GF-D8 (cell line): ENCODE measurements at regions not wholly inside any gene's neighbourhood (a gene's known extent, or its start where the extent isn't known, plus 50 kb on each side); places are given as distances from the start of the nearest gene placed in this dataset.
"Not testable (repeated sequence)": the region's sequence is repeated elsewhere in the genome, so short reads cannot be mapped to it uniquely, and the experiment has no call there.

Experiments
- DNase-seq: peaks from one replicate; lab custom pipeline; 2025; lab: John Stamatoyannopoulos, UW

- no peak for DNase-seq
These were observed 442.7 kb downstream of the MIAT start for GRCh38 chr22:27099946-27100722.

GRCh38 chr22:27100789-27101188 is 443.4 kb downstream of the MIAT start:
- no peak for DNase-seq

GRCh38 chr22:27101288-27101687 is 443.9 kb downstream of the MIAT start:
- no peak for DNase-seq

GRCh38 chr22:27104449-27104848 is 447.1 kb downstream of the MIAT start:
- DNase-seq, result no peak

DNA sequence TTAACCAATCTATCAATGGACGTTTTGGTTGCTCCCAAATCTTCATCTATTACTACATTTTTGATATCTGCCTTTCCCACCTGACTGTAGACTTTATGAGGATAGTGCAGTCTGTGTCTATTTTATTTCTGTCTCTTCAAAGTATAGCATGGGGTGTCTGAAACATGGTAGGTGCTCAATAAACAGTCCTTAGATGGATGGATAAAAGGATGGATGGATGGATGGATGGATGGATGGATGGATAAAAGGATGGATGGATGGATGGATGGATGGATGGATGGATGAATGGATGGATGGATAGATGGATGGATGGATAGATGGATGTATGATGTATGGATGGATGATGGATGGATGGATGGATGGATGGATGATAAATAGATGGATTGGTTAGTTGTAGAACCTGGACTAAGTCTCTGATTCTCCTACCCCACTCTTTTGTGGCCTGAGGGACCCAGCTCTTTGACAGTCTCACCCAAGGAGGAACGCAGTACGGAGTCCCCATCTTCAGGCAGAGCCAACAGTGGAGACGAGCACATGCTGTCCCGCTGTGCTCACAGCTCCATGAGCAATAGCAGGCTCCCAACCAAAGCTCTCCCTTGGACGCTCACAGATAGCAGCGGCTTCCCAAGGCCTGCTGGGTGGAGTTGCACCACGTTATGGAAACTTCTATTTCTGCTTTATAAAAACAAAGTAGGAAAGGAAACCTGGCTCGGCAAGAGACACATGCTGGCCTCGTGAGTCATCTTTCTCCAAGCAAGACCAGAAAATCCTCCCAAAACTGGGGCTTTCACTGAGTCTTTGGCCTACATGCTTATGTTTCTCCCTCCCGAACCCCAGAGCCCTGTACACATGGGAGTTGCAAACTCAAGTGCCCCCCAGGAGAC is 448.0 kb downstream of the MIAT start:
- no peak for DNase-seq

GRCh38 chr22:27106985-27107384 is 449.6 kb downstream of the MIAT start:
- no peak for DNase-seq

- no peak for DNase-seq
These were observed 450.0 kb downstream of the MIAT start for GRCh38 chr22:27107386-27107785.

GRCh38 chr22:27107824-27108223 is 450.4 kb downstream of the MIAT start:
- no peak for DNase-seq

DNA sequence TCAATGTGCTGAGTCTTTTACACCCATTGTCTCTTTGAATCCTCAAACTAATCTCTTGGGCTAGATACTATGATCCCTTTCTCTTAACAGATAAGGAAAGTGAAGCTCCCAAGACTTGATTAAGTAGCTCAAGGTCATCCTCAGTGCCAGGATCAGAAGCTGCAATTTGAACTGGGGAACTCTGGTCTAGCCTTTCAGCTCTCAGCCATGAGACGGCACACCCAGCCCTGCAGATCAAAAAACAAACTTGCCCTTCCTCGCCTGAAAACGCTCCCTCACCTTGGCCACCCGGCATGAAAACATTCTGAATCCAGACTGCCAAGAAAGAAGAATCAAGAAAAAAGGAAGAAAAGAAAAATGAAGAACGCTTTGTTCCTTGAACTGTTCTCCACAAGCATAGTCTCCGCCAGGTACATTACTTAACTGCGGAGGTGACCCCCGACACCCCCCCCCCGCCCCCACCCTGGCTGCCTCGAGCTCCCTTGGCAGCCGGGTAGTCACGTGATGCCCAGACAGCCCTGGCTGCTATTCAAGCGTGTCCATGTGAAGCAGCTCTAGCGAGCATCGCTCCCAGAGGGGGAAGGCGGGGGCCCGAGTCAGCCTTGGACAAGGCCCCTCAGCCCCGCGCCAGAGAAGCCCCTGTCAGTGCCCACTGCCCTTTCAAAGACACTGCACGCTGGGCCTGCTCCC is 451.2 kb downstream of the MIAT start:
- no peak for DNase-seq

DNA sequence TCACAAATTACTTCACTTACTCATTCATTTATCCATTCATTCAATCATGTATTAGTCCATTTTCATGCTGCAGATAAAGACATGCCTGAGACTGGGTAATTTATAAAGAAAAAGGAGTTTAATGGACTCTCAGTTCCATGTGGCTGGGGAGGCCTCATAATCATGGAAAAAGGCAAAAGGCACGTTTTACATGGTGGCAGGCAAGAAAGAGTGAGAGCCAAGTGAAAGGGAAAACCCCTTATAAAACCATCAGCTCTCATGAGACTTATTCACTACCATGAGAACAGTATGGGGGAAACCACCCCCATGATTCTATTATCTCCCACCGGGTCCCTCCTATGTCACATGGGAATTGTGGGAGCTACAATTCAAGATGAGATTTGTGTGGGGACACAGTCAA is 452.0 kb downstream of the MIAT start:
- DNase-seq, result not testable (repeated sequence)

GRCh38 chr22:27110665-27111451 is 453.5 kb downstream of the MIAT start:
- DNase-seq, result no peak

DNA sequence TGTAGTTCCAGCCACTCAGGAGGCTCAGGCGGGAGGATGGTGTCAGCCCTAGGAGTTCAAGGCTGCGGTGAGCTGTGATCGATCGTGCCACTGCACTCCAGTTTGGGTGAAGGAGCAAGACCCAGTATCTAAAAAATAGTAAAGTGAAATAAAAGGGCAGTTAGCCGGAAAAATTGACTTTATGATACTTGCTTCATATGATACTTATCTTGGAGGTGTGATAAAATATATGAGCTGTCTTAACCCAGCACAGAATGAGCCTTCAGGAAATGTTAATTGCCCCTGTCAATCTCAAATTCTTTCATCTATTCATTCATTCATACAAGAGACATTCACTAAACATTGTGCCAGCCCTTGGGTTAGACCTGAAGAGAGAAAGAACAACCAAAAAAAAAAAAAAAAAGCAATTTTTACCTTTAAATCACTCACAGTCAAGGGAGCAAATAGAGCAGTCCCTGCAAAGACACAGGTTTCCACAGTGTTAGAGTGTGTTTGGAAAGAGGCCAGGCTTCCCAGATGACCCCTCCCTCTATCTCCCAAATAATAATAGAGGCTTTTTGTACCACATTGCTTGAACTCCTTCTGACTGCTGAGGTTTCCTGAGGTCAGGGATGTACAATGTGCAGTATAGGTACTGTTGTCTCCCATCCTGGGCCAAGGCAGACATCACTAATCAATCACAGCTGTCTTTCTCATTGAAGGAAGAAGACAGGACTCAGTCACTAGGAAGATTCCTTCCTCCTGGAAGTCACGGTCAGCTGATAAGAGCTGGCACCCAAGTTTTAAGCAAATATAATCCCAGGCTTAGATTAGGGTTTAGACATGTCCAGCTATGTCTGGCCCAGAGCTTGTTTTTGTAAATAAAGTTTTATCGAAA is 454.6 kb downstream of the MIAT start:
- DNase-seq, result no peak

DNA sequence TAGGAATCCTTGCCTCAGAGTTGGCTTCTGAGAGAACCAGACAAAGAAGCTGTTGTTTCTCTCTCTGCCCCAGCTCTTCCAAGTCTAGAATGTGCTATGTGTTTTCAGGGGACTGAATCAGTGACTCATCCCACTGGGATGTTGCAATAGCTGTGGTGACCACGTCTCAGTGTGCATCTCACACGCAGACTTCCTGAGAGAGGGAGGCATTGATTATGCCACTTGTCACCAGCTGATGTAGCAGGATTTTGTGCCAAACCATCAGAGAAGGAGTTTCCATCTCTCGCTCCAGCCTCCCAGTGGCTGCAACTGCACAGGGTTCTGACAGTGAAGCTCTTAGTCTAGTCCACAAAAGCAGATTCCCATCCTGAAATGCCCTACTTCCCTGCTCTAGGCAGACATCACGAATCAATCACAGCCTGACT is 455.8 kb downstream of the MIAT start:
- DNase-seq, result no peak

DNA sequence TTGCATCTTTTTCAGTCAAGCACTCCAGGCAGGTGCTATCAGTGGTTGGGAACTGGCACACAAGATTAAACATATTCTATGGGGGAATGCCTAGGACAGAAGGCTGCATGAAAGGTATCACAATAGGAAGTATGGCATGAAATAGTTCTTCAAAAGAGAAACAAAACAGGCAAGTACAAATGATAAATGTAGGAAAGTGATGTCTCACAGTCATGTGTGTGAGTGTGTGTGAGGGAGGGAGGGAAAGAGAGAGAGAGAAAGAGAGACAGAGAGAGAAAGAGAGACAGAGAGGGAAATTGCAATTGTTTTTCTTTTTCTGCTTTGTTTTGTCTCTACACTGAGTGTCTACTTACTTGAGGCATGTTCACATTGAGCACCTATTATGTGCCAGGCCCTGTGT is 456.3 kb downstream of the MIAT start:
- no peak for DNase-seq

DNA sequence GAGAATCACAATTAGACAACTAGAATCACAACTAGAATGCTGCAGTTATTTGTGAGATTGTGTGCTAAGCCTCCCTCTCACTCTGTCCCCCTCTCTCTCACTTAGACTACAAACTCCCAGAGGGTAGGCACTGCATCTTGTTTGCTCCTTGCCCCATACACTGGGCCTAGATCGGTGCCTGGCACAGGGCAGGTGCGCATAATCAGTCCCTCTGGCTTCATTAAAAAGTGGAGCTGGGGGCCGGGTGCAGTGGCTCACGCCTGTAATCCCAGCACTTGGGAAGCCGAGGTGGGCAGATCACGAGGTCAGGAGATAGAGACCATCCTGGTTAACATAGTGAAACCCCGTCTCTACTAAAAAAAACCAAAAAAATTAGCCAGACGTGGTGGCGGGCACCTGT is 456.8 kb downstream of the MIAT start:
- DNase-seq, result no peak

DNA sequence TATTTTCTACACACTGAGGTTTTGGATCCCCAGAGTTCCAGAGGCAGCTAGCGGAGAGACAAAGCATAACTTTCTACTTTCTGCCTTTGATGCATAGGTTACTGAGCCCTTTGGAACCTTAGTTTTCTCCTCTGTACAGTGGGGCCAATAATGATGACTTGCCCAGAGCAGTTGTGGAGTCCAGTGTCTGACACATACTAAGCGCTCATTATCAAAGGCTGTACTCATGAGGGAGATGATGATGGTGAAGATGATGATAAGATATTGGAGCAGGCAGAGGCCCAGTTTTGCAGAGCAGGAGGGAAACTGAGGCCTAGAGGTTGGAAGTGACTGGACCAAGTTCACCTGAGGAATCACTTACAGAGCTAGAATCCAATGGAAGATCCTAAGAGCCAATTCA is 458.0 kb downstream of the MIAT start:
- no peak for DNase-seq

DNA sequence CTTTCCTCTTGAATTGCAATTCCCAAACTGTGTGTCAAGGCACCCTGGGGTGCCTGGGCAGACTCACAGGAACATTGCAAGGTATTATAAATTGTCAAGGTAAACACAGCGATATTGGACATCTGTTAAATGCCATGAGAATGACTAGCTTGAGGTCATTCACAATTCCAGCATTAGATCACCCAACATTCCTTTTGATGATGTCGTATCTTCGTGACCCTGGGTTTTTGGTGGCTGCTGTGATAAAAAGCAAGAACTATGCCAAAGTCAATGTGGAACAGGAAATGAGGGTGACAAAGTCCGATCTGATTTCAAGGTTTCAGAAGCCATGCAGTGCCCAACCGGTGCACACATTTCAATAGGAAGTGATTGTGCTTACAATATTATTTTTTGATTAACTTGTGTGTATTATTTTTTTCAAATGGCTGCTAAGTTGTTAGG is 458.4 kb downstream of the MIAT start:
- no peak for DNase-seq

GRCh38 chr22:27116312-27117086 is 459.1 kb downstream of the MIAT start:
- DNase-seq, result no peak

DNA sequence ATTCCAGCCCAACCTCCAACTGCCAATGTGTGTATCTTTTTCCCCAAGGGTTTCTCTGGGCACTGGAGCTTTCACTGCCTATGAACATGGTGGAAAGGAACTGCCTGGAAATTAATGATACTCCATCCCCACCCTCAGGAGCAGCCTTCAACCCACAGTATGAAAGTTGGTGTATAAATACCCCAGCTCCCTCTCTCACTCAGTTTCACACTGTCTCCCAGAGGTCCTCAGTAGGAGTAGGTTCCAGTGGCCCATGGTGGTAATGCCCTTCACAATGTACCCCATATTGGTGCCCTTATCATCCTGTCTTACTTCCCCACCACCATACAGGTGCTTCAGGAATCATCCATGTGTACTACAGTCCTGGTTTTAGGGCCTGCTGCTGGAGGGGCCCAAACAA is 462.6 kb downstream of the MIAT start:
- DNase-seq, result no peak

DNA sequence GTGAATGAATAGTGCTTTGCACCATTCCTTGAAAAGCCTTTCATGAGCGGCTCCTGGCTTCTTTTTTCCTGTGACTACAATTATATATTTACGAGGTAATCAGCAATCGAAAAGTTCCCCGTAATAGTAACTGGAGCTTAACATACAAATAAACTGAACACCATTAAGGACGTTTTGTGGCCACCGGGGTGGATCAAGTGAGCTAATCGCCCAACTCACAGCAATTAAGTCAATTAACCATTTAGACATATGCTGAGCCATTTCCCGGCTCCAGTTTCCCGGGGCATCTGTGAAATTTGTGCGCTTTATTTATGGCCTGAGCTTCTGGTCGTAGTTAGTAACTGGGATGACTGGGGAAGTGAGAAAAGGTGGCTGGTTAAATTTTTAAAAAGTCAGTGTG is 465.2 kb downstream of the MIAT start:
- no peak for DNase-seq
